ENCODE measurements at regions not wholly inside any gene's neighbourhood (a gene's known extent, or its start where the extent isn't known, plus 50 kb on each side); places are given as distances from the start of the nearest gene placed in this dataset.
"Not testable (repeated sequence)": the region's sequence is repeated elsewhere in the genome, so short reads cannot be mapped to it uniquely, and the experiment has no call there.

DNA sequence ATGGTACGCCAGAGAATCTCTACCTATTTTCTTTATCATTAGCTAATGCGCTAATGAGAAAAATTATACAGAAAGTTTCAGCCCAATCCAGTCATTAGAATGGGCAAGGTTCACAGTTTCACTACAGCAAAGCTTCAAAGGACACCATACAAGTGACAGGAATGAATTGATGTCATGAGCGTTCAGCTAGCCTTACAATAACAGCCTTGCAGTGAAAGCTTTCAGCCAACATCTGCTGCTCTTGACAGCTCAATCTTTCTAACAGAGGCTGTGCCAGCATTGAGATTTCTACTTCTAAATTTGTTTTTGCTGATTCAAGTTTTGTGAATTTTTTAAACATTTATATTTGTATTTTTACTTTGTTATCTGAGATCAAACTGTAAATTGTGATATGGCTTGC, 302.4 kb upstream of the FAM174A start:
- DNase-seq (ENCODE audit: low read depth) = no peak

DNA sequence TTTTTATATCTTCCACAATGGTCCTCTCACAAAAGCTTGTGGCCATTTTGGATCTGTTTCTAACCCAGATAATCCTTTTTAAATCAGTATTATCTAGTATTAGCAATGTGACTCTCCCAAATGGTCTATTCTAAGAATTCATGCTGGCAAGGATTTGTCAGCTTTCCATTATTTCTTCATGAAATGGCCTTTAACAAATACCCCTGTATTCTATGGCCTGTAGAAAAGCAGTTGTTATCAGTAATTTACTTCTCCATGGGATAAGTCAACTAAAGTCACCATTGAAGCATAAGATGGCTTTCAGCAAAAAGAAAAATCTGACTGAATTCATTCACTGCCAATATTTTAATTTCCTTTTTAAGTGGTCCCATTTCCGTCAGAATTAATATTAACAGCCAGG, 346.4 kb upstream of the FAM174A start:
- DNase-seq (ENCODE audit: low read depth) = no peak

DNA sequence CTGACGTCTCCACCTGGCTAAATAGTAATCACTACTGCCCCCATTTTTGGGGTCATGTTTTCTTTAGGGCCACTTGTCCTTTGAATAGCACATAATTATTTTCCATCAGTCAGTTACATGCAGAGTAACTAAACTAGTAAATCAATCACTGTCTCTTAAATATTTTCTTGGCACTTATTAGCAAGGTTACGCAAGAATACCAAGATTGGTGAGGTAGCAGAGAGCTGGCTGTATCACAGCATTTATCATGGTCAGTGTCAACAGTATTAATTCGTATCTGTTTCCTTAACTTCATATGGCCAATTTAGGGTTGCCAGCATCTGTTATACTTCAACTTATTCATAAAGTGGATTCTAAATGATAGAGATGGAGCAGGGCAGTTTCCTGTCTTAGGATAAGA, 346.8 kb upstream of the FAM174A start:
- DNase-seq (ENCODE audit: low read depth) = no peak

DNA sequence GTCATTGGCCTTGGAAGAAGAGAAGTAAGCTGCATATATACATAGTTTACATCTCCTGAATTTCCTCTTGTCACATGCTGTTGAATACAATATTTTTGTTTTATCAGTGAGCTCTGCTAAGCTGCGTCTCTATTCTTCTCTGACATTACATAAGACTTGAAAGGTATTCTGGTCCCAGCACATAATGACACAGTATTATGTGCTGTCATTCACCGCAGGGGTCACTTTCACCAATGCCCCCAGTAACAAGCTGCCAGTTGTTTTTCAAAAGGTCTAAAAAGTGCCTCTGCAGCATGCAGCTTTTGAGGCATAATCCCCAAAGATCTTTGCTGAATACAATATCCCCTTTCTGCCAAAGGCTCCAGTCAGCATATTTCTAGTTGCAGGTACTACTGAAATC, 349.0 kb upstream of the FAM174A start:
- no peak for DNase-seq (ENCODE audit: low read depth)

DNA sequence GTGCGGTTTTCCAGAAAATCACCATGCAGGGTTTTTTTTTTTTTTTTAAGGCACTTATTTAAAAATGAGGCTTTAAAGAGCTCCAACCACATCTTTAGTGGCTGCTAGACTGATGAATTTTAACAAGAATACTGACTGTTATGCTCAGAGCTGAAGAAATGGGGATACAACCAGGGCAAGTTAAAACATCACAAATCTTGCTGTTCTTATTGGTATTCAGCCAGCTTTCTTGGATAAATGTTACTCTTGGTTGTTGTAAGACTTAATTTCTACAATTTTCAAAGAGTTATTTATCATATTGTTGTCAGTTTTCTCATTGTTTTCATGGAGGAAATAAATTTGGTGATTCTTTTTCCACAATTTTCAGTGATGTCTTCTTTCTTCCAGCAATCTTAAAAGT, 352.8 kb upstream of the FAM174A start:
- no peak for DNase-seq (ENCODE audit: low read depth)

DNA sequence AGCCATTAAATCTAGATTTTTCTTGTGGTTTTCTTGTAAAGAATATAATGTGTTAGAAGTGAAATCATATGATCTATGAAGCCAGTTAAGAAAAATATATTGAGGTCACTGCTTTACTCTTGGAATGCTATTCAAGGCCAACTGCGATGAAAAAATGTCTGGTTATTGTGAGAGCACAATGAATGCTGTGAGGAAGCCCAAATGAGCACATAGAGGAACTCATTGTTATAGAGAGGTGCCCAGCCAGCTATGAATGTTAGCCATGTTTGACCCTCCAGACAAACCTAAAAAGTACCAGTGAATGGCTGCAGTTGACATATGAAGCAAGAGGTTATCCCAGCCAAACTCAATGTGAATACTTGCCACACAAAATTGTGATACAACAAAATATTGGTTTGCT, 359.8 kb upstream of the FAM174A start:
- DNase-seq (ENCODE audit: low read depth) = no peak

DNA sequence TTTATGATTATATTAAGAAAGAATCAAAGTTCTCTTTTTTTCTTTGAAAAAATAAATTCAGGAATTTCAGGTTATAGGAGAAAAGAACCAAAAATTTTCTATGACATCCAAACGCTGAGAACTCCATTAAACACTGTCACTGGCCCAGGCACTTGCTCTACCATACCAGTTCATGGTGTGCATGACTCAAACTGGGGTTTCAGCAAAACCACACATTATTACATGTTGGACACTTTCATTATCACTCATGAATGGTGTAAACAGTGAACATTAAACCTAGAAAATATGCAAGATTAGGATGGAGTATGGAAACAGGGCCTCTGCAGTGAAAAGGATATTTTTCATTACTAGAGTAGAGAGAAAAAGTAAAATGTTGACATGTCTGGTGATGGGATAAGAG, 369.9 kb upstream of the FAM174A start:
- DNase-seq (ENCODE audit: low read depth) = no peak

DNA sequence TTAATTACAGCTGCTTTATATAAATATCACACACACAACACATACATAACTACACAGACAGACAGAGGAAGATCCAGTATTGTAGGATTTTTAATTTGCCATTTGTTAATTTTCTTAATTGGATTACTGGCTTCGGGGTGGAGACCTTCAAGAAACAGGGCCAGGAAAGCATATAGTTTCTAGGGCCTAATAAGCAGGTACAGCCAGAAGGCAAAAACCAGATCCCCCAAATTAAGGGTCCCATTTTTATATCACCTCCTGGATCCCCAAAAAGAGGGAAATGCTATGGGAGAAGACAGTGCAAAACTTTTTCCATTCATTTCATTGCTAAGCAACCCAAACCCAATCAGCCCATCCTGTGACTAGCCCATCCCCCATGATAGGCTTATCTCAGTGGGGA, 373.3 kb upstream of the FAM174A start:
- DNase-seq (ENCODE audit: low read depth) = no peak

DNA sequence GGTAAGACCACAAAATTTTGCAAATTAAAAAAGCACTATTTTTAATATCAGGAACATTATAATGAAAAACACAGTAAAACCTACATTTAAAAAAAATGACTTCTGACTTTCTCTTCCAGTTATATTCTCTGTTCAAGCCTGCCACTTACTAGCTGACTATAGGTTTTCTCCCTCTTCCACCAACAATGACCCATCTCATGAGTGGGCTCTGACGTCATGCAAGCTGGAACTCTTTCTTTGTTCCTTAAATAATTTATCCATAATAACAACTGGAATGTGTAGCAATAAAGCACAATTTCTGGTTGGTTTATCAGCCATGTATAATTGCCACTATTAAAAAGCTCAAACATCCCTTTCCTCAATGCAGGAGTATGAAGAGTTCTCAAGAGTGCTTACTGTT, 378.1 kb upstream of the FAM174A start:
- no peak for DNase-seq (ENCODE audit: low read depth)

DNA sequence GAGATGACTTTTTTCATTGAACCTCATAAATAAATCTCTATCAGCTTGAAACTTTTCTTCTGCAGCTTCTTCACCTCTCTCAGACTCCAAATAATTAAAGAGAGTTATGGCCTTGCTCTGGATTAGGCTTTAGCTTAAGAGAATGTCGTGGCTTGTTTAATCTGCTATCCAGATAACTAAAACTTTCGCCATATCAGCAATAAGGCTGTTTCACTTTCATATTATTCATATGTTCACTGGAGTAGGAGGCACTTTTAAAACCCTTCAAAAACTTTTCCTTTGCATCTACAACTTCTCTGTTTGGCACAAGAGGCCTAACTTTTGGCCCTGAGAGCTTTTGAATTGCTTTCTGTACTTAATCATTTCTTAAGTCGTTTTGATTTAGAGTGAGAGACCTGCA, 386.9 kb upstream of the FAM174A start:
- no peak for DNase-seq (ENCODE audit: low read depth)

DNA sequence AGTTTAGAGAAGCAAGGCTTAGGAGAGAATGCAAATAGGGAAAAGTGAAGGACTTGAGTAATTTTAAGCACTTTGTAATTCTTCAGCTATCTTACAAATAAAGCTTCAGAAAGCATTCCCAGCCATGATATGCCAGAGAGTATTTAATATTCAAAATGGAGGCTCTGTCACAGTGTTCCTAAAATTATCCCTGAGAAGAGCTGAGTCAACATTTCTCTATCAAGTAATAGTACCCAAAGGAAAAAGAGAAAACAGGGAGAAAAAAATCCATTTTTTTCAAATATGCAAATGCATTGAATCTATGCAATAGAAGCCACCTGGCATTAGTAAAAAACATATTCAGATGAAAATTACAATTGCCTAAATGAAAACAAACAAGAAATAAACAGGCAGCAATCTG, 392.6 kb upstream of the FAM174A start:
- no peak for DNase-seq (ENCODE audit: low read depth)

DNA sequence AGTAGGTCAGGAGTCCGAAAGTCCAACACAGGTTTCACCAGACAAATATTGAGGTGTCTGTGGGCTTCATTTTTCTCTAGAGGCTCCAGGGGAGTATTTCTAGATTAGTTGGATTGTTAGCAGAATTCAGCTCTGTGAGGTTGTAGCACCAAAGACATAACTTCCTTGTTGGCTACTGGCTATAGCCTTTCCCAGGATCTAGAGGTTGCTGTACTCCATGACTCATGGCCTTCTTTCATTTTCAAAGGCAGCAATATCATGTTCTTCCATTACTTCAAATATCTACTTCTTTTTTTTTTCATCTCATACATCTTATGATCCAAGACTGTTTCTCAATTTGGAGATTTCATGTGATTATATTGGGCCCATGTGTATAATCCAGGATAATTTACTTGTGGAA, 404.0 kb upstream of the FAM174A start:
- no peak for DNase-seq (ENCODE audit: low read depth)

DNA sequence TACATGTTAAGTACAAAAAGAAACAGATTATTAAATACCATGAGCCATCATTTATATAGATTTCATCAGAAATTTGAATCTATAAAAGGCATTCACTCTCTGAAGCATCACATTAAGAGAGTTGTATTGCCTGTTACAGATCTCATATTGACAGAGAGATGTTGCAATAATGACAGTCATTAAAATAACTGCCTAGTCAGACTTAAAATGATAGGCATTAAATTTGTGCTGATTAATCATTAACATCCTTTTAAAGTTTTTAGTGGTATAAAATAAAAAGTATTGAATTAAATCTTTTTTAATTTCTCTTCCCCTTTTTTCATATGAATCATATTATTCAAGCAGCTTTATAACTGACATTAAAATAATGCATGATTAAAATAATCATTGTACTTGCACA, 404.9 kb upstream of the FAM174A start:
- no peak for DNase-seq (ENCODE audit: low read depth)

DNA sequence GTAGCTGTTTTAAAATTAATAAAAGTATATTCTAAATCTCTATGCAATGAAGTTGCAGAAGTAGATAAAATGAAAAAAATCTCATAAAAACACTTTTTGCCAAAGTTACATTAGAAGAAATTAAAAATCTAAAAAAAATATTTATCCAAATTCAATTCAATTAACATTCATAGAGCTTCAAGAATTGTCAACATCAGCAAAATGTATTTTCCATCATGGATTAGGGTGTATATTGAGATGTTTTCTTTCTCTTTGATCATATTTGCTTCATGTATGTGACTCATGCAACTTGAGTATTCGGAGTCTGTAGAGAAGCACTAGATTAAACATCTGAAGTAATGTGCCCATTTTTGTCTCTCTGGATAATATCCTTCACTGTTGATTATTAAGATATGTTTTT, 415.3 kb upstream of the FAM174A start:
- DNase-seq (ENCODE audit: low read depth) = no peak

DNA sequence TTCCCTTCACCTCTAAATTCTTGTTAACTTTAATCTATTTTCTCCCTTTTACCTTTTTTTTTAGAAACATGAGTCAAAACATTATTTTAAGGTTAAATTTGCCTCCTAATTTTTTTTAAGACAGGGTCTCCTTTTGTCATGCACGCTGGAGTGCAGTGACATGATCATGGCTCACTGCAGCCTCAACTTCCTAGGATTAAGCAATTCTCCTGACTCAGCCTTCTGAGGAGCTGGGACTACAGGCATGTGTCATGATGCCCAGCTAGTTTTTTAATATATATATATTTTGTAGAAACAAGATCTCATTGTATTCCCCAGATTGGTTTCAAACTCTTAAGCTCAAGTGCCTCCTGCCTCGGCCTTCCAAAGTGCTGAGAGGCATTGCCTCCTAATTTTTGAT, 424.7 kb upstream of the FAM174A start:
- no peak for DNase-seq (ENCODE audit: low read depth)

DNA sequence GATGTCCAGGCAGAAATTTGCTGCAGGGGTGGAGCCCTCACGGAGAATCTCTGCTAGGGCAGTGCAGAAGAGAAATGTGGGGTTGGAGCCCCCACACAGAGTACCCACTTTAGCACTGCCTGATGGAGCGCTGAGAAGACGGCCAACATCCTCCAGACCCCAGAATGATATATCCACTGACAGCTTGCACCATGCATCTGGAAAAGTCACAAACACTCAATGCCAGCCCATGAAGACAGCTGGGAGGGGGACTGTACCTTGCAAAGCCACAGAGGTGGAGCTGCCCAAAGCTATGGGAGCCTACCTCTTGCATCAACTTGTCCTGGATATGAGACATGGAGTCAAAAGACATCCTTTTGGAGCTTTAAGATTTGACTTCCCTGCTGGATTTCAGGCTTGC, 426.3 kb upstream of the FAM174A start:
- no peak for DNase-seq (ENCODE audit: low read depth)

DNA sequence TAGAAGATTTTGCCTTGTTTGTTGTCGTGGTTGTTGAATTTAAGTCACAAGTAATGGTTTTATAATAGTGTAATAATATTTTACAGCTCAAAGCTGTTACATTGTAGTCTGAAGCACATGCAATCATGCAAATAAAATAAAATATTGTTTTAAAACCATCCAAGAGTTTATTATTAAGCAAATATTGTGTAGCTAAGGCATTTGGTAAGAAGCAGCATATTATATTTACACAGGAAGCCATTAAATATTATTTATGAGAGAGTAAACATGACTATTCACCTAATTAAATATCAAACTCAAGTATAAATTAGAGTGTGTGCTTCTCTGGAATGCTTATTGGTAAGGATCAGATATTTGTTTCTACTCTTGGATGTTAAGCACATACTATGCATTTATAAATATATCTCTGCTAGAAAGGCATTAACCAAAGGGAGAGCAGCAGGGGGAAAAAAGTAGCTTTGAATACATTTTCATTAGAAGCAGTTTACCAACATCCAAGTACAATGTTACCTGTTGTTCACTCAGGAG, 431.5 kb upstream of the FAM174A start:
- DNase-seq (ENCODE audit: low read depth) = not testable (repeated sequence)

DNA sequence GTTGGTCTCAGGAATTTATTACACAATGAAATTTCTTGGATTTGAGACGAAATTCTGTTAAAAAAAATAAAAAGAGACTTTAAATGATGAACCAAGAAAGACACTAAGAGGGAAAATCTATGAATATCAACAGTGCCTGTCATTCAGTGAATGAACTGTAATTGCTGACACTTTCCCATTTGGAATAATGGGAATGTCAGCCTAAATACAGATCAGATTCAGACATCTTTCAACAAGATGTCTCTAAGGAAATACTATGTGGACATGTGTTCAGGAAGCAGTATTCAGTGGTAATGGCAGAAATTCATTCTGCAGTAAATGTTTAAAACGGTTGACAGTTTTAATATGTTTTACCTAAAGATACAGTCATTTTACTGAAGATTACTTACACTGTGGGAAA, 433.7 kb upstream of the FAM174A start:
- not testable (repeated sequence) for DNase-seq (ENCODE audit: low read depth)

DNA sequence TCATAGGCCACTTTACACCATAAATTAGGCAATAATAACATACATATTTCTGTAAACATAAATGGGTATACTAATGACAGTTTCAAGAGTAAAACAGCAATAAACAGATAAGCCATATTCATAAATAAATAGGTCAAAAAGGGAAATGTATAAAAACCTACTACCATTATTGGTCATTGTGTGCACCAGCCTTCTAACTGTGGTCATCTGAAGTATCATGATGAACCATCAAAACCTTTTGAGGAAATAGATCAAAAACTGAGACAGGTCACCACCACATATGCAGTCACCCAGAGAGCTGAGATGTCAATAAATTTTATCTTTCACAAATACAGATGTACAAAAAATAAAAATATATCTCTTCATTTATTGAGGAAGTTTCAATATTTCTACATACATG, 438.8 kb upstream of the FAM174A start:
- not testable (repeated sequence) for DNase-seq (ENCODE audit: low read depth)

DNA sequence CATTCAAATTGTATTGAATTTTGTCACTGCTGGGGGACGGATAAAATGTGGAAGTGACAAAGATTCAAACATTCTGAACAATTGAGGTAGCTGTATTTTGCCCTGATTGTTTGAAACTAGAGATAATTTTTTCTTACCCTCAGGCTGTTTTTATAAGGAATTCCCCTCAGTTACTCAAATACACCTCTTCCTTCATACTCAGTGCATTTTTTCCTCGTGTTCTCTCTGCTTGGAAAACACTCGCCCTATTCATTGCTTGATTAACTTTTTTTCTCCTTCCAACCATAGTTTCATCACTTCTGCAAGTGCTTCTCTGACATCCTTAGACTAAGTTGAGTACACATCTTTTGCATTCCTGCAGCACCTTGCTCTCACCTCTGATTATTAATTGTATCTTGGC, 454.5 kb upstream of the FAM174A start:
- not testable (repeated sequence) for DNase-seq (ENCODE audit: low read depth)

DNA sequence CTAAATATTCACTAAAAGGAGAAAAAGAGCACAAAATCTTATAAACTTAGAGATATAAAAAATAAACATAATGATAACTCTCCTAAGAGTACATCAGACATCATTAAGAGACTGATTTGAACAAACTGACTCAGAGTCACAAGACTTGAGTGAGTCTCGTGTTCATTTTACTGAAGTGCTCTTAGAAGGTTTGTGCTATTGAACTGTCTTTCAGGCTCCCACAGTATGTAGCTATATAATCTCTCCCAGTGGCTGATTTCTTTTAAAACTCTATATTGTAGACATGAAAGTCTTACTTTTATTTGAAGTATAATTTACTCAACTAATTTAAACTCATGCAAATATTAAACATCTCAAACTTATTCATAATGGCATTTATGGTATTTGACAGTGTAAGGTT, 456.0 kb upstream of the FAM174A start:
- not testable (repeated sequence) for DNase-seq (ENCODE audit: low read depth)

DNA sequence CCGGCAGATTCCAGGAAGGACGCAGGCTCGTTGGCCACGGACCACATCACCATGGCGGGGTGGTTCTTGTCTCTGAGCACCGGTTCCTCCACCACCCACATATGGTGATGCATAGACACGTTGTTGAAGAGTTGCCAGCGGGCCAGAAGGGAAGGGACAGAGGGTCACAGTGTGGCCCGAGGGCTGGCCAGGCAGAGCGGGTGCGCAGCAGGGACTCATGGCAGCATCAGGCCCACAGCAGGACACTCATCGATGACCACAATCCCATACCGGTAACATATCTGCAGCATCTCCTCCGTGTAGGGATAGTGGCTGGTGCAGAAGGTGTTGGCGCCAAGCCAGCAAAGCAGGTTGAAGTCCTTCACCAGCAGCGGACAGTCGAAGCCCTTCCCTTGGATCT, 469.2 kb upstream of the FAM174A start:
- DNase-seq (ENCODE audit: low read depth) = not testable (repeated sequence)

DNA sequence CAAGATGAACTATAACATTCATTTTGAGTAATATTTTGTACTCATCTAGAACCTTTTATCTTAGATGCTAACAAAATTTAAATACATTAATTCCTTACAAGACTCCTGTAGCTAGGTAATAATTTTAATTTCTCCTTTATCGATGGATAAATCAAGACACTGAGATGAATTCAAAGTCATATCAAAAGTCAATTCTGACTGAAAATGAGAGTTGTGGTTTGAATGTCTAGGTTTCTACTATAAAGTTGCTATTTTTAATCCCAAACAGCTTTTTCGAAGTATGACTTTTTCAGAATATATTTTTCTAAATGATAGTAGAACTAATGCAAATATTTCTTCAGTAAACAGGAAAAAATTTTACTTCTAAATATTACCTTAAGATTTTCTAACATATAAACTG, 491.7 kb upstream of the FAM174A start:
- DNase-seq (ENCODE audit: low read depth) = no peak

DNA sequence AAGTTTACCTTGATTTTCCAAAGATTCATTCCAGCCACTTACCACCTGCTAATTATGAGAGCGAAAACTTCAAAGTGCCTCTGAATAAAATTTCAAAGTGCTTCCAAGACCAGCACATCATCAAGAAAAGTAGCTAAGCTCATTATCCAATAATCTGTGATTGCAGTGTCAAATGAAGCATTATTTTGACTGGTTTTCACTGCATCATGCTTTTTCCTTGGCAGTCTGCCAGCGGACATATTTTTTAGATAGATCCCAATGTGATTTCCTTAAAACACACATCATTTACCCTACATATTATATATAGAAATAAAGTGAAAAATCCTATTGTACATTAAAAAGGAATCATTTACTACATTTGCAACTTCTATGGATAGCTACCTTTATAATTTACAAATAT, 508.6 kb upstream of the FAM174A start:
- DNase-seq (ENCODE audit: low read depth) = no peak

DNA sequence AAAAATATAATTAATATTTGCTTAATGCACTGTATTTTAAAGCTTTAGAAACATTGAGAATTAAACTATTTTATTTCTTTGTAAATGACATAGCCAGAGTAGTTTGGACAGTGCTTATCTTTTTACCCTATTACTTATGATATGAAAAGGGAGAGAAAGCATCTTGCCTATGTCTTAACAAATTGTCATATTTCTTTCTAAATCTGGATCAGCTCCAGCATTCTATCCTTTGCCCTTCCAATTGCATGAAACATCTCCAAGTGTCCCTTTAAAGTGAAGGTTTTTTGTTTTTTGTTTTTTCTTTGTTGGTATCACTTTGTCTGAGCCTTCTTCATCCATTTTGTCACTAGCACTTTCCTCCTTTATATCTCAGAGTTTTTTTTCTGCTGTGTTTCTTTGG, 511.6 kb upstream of the FAM174A start:
- DNase-seq (ENCODE audit: low read depth) = no peak

Measured in T follicular helper cell (primary cell).